ENCODE measurements at regions not wholly inside any gene's neighbourhood (a gene's known extent, or its start where the extent isn't known, plus 50 kb on each side); places are given as distances from the start of the nearest gene placed in this dataset.

DNA sequence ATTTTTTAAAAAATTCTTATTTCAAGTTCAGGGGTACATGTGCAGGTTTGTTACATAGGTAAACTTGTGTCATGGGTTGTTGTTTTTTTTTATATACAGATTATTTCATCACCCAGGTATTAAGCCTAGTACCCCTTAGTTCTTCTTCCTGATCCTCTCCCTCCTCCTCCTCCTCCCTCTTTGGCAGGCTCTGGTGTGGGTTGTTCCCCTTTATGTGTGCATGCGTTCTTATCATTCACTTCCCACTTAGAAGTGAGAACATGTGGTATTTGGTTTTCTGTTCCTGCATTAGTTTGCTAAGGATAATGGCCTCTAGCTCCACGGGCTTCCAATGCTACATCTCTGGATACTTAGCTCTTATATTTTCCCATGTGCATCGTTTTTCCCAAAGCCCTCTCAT is 404.4 kb downstream of the HAPSTR1 start:
- no peak overlapping the region for H3K4me2 ChIP-seq (ENCODE audit: low read length)
- no peak overlapping the region for H2AFZ ChIP-seq (ENCODE audit: low read length)

DNA sequence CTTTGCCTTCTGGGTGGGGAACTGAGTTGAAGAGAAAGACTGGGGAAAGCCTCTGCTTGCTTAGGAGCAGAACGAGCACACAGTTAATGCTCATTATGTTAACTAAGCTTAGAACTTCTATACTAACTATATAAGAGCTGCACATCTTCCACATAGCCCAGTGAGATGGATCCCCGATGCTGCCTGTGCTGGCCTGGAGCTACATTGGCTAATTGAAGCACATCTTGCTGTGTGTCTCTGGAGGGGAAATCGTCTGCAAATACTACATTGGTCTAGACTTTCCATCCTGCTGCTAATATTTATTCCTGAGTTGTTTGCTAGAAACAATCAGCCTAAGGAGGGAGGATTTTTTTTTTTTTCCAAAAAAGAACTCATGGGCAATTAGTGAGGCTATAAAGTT is 406.3 kb downstream of the HAPSTR1 start:
- H3K27me3 ChIP-seq (ENCODE audit: insufficient read depth, low read length) = no peaks in the 10 kb centered on the region
- no peaks in the 10 kb centered on the region for H3K9me2 ChIP-seq (ENCODE audit: low read depth, low read length)
- TF ChIP-seq, protein P1, sequence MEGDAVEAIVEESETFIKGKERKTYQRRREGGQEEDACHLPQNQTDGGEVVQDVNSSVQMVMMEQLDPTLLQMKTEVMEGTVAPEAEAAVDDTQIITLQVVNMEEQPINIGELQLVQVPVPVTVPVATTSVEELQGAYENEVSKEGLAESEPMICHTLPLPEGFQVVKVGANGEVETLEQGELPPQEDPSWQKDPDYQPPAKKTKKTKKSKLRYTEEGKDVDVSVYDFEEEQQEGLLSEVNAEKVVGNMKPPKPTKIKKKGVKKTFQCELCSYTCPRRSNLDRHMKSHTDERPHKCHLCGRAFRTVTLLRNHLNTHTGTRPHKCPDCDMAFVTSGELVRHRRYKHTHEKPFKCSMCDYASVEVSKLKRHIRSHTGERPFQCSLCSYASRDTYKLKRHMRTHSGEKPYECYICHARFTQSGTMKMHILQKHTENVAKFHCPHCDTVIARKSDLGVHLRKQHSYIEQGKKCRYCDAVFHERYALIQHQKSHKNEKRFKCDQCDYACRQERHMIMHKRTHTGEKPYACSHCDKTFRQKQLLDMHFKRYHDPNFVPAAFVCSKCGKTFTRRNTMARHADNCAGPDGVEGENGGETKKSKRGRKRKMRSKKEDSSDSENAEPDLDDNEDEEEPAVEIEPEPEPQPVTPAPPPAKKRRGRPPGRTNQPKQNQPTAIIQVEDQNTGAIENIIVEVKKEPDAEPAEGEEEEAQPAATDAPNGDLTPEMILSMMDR (IDR thresholded peaks at IDR 0.05; ENCODE audit: low read length) = no peak
- no peak for TF ChIP-seq EZH2 (IDR thresholded peaks at IDR 0.05; ENCODE audit: borderline replicate concordance, low read length)
- no peaks in the 10 kb centered on the region for H4K20me1 ChIP-seq (ENCODE audit: insufficient read depth, low read length)
- no peak overlapping the region for H3K4me3 ChIP-seq (ENCODE audit: low read depth, low read length, poor library complexity, severe bottlenecking)
- H3K27ac ChIP-seq (ENCODE audit: low read depth, low read length, poor library complexity, severe bottlenecking) = no peak overlapping the region
- no peaks in the 10 kb centered on the region for H3K79me2 ChIP-seq (ENCODE audit: insufficient read depth, low read length)
- no peaks in the 10 kb centered on the region for H3F3A ChIP-seq (ENCODE audit: insufficient read depth, low read length)
- H3K4me1 ChIP-seq (ENCODE audit: insufficient read depth, low read length, severe bottlenecking) = no peaks in the 10 kb centered on the region
- no peak overlapping the region for H3K9ac ChIP-seq (ENCODE audit: low read length)
- H3K36me3 ChIP-seq (ENCODE audit: insufficient read depth, low read length) = no peaks in the 10 kb centered on the region
- H2AFZ ChIP-seq (ENCODE audit: low read length) = no peak overlapping the region
- no peak overlapping the region for H3K4me2 ChIP-seq (ENCODE audit: low read length)
- no peaks in the 10 kb centered on the region for H3K9me3 ChIP-seq (ENCODE audit: low read length)

More for the DNA sequence above, 404.4 kb downstream of the HAPSTR1 start:
- Histone ChIP-seq H3K9ac (ENCODE audit: low read length) (no peak overlapping the region), H3K36me3 (ENCODE audit: insufficient read depth, low read length) (no peaks in the 10 kb centered on the region), H3K4me3 (ENCODE audit: low read depth, low read length, poor library complexity, severe bottlenecking) (no peak overlapping the region), H3K9me3 (ENCODE audit: low read length) (no peaks in the 10 kb centered on the region), H3K9me2 (ENCODE audit: low read depth, low read length) (no peaks in the 10 kb centered on the region), H3K79me2 (ENCODE audit: insufficient read depth, low read length) (no peaks in the 10 kb centered on the region), H4K20me1 (ENCODE audit: insufficient read depth, low read length) (no peaks in the 10 kb centered on the region), H3K27ac (ENCODE audit: low read depth, low read length, poor library complexity, severe bottlenecking) (no peak overlapping the region), H3K27me3 (ENCODE audit: insufficient read depth, low read length) (no peaks in the 10 kb centered on the region), H3F3A (ENCODE audit: insufficient read depth, low read length) (no peaks in the 10 kb centered on the region), H3K4me1 (ENCODE audit: insufficient read depth, low read length, severe bottlenecking) (no peaks in the 10 kb centered on the region)
- TF ChIP-seq EZH2 (IDR thresholded peaks at IDR 0.05; ENCODE audit: borderline replicate concordance, low read length) = no peak
- TF ChIP-seq, protein P1 (IDR thresholded peaks at IDR 0.05; ENCODE audit: low read length) = no peak

DNA sequence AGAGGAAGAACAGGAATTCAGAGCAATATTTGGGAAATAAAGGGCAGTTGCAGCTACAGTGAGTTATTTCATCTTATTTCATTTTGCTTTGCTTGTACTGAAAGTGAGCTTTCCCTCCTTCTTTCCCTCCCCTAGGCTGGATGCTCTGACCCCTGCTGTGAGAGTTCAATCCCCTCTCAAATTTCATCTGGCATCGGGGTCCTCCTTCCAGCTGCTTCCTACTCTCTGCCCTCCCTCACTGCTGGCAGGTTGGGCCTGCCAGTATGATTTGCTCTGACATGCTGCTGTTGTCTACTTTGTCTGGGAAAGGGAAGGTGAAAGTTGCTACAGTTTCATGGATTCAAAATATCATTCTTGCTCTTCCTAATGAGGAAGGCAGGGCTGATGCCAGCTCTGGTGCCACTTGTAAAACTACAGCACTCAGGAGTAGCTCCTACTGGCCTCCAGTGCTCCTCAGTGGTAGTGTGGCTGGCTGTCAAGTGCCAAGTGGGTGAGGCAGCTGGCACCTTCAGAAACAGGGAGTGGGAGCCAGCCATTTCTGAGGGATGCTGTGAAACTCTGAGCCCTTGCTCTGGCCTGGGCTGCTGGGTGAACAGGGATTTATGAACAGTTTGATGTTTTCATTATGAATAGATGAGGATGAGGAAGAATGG is 408.6 kb downstream of the HAPSTR1 start:
- H3K9me3 ChIP-seq (ENCODE audit: low read length) = no peaks in the 10 kb centered on the region
- TF ChIP-seq, protein P1 (IDR thresholded peaks at IDR 0.05; ENCODE audit: low read length) = no peak
- TF ChIP-seq EZH2 (IDR thresholded peaks at IDR 0.05; ENCODE audit: borderline replicate concordance, low read length) = no peak
- H4K20me1 ChIP-seq (ENCODE audit: insufficient read depth, low read length) = no peaks in the 10 kb centered on the region
- no peaks in the 10 kb centered on the region for H3F3A ChIP-seq (ENCODE audit: insufficient read depth, low read length)
- H2AFZ ChIP-seq (ENCODE audit: low read length) = no peak overlapping the region
- H3K9me2 ChIP-seq (ENCODE audit: low read depth, low read length) = no peaks in the 10 kb centered on the region
- H3K9ac ChIP-seq (ENCODE audit: low read length) = no peak overlapping the region
- no peak overlapping the region for H3K4me2 ChIP-seq (ENCODE audit: low read length)
- no peaks in the 10 kb centered on the region for H3K27me3 ChIP-seq (ENCODE audit: insufficient read depth, low read length)
- no peaks in the 10 kb centered on the region for H3K36me3 ChIP-seq (ENCODE audit: insufficient read depth, low read length)
- H3K4me1 ChIP-seq (ENCODE audit: insufficient read depth, low read length, severe bottlenecking) = no peaks in the 10 kb centered on the region
- no peak overlapping the region for H3K4me3 ChIP-seq (ENCODE audit: low read depth, low read length, poor library complexity, severe bottlenecking)
- no peaks in the 10 kb centered on the region for H3K79me2 ChIP-seq (ENCODE audit: insufficient read depth, low read length)
- H3K27ac ChIP-seq (ENCODE audit: low read depth, low read length, poor library complexity, severe bottlenecking) = no peak overlapping the region

Measured in OCI-LY1 (cell line).